Muscle of arm (tissue), 1 donor: ENCODE measurements at regions not wholly inside any gene's neighbourhood (a gene's known extent, or its start where the extent isn't known, plus 50 kb on each side); places are given as distances from the start of the nearest gene placed in this dataset.

Experiments used
- DNase-seq: peaks from one replicate; pipeline ENCODE4 v3.0.0-alpha.2; 2013

GRCh38 chr7:21146642-21147423, 281.1 kb upstream of the SP4 start:
- no peak for DNase-seq

GRCh38 chr7:21149809-21150208, 278.1 kb upstream of the SP4 start:
- DNase-seq, result no peak

GRCh38 chr7:21154614-21155013, 273.3 kb upstream of the SP4 start:
- DNase-seq, result no peak

GRCh38 chr7:21159506-21159905, 268.4 kb upstream of the SP4 start:
- DNase-seq, result no peak

GRCh38 chr7:21160401-21160800, 267.5 kb upstream of the SP4 start:
- no peak for DNase-seq

GRCh38 chr7:21167942-21168341, 259.9 kb upstream of the SP4 start:
- no peak for DNase-seq

- no peak for DNase-seq
Measured at GRCh38 chr7:21169667-21170580, 258.0 kb upstream of the SP4 start.

GRCh38 chr7:21172800-21173199, 255.1 kb upstream of the SP4 start:
- DNase-seq, result no peak

GRCh38 chr7:21173436-21173835, 254.4 kb upstream of the SP4 start:
- no peak for DNase-seq

GRCh38 chr7:21175714-21176113, 252.2 kb upstream of the SP4 start:
- DNase-seq, result no peak

GRCh38 chr7:21184942-21185652, 242.8 kb upstream of the SP4 start:
- DNase-seq, result no peak

- DNase-seq, result no peak
Measured at GRCh38 chr7:21185653-21186265, 242.1 kb upstream of the SP4 start.

- no peak for DNase-seq
Measured at GRCh38 chr7:21191321-21192073, 236.4 kb upstream of the SP4 start.

GRCh38 chr7:21192657-21193056, 235.2 kb upstream of the SP4 start:
- DNase-seq, result no peak

- DNase-seq, result no peak
Measured at GRCh38 chr7:21193895-21194294, 234.0 kb upstream of the SP4 start.

GRCh38 chr7:21194936-21195335, 232.9 kb upstream of the SP4 start:
- no peak for DNase-seq

GRCh38 chr7:21198921-21199320, 229.0 kb upstream of the SP4 start:
- peak; percentile 51 for DNase-seq

GRCh38 chr7:21200503-21200902, 227.4 kb upstream of the SP4 start:
- DNase-seq, result no peak

GRCh38 chr7:21214657-21215056, 213.2 kb upstream of the SP4 start:
- no peak for DNase-seq

GRCh38 chr7:21215307-21215706, 212.6 kb upstream of the SP4 start:
- DNase-seq, result no peak

- no peak for DNase-seq
Measured at GRCh38 chr7:21217365-21217764, 210.5 kb upstream of the SP4 start.
